WI38 (cell line): ENCODE measurements at regions not wholly inside any gene's neighbourhood (a gene's known extent, or its start where the extent isn't known, plus 50 kb on each side); places are given as distances from the start of the nearest gene placed in this dataset.
"Not testable (repeated sequence)": the region's sequence is repeated elsewhere in the genome, so short reads cannot be mapped to it uniquely, and the experiment has no call there.

Experiments
- H3K4me3 ChIP-seq: 2 replicates; pipeline ENCODE4 v1.5.1; 2011; ENCODE audit warnings: low read depth, mild to moderate bottlenecking, control low read depth, low read length
- CTCF ChIP-seq: IDR thresholded peaks from 2 replicates; pipeline ENCODE4 v1.5.1; 2012; ENCODE audit warnings: low read depth, mild to moderate bottlenecking, control low read depth, low read length

GRCh38 chr3:20527368-20527767 lies 341.4 kb upstream of the SGO1 start:
- H3K4me3 ChIP-seq = no peak overlapping the region
- TF ChIP-seq CTCF = no peak

- no peak for TF ChIP-seq CTCF
- H3K4me3 ChIP-seq = no peak overlapping the region
Observed at GRCh38 chr3:20524328-20524727, 338.3 kb upstream of the SGO1 start.

GRCh38 chr3:20523293-20523692 lies 337.3 kb upstream of the SGO1 start:
- TF ChIP-seq CTCF = no peak
- H3K4me3 ChIP-seq = no peak overlapping the region

GRCh38 chr3:20517316-20517715 lies 331.3 kb upstream of the SGO1 start:
- not testable (repeated sequence) for H3K4me3 ChIP-seq

- TF ChIP-seq CTCF = no peak
- H3K4me3 ChIP-seq = no peak overlapping the region
Observed at GRCh38 chr3:20516311-20516710, 330.3 kb upstream of the SGO1 start.

- no peak for TF ChIP-seq CTCF
- no peak overlapping the region for H3K4me3 ChIP-seq
Observed at GRCh38 chr3:20515834-20516233, 329.8 kb upstream of the SGO1 start.

GRCh38 chr3:20511863-20512505 lies 326.0 kb upstream of the SGO1 start:
- TF ChIP-seq CTCF = no peak
- H3K4me3 ChIP-seq = no peak overlapping the region

- TF ChIP-seq CTCF = no peak
- H3K4me3 ChIP-seq = no peak overlapping the region
Observed at GRCh38 chr3:20510396-20510795, 324.4 kb upstream of the SGO1 start.
